HG03442 (cell line): ENCODE measurements at regions not wholly inside any gene's neighbourhood (a gene's known extent, or its start where the extent isn't known, plus 50 kb on each side); places are given as distances from the start of the nearest gene placed in this dataset.

ENCODE experiments used
- ATAC-seq: cut with Tn5 transposase; IDR thresholded peaks from one replicate; pipeline ENCODE4 v1.9.1; 2021; ENCODE audit warnings: mild to moderate bottlenecking, moderate library complexity; ENCODE audit not compliant: unreplicated experiment

DNA sequence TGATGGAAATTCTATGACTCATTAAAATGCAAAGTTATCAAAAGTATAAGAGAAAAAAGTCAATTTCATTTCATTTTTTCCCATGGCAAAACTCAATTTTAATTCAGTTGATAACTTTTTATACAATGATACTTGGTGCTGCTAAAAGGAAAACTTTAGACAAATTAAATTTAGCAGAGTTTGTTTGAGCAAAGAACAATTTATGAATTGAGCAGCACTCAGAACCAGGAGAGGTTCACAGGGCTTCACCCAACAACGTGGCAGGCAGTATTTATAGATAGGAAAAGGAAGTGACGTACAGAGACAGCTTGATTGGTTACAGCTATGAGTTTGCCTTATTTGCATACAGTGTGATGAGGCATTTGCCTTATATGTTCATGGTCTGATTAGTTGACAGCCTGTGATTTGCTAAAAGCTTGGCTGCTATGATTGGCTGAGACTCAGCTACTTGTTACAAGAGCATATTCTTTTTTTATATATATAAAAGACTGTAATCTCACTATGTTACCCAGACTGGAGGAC lies 157.2 kb upstream of the CELF2 start:
- ATAC-seq: no peak

DNA sequence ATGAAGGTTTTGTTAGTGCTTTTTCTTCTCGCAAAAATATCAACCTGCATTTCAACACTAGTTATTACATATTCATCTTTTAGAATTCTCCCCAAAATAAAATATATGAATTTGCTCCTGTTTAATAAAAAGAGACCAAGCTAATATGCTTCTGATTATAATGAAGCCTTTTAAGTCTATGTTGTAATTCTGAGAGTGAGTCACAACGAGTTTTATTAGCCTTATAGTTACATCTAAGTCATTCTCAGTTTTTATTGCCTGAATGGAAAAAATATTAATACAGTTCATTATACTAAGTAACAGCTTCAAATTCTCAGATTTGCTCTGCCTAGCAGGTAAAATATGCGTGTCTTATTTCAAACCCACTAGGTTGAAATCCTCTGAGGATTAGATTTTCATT lies 152.4 kb upstream of the CELF2 start:
- no peak for ATAC-seq

DNA sequence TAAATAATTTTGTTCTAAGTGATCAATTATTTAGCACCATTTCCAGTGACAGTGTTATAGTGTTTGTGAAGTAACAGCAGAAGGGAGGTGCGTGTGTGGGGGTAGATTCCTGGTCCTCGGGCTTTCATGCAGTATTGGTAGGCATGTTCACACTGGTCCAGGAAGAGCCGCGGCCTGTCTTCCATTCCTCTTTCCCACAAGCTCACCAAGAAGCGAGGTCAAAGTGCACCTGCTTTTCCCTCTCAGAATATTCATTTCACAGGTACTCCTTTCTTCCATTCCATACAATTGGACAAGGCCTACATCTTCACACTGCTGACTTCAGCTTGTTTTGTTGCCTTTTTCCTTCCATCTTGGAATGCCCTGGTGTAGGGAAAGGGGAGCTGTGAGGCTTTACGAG lies 151.8 kb upstream of the CELF2 start:
- ATAC-seq: no peak

DNA sequence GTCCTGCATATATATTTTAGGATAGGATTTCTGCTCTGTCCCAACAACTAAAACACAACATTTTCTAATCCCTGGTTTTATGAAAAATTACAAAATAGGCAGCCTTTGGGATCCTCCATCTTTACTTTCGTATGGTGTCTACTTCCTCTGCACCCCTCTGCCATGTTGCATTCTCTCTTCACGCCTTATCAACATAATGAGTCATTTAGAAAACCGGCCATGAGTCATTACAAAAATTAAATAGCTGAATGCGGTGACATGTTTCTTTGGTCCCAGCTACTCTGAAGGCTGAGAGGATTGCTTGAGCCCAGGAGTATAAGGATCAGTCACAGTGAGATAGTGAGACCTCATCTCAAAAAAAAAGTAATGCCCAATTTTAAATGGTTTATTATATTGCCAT lies 148.1 kb upstream of the CELF2 start:
- peak; percentile 91 for ATAC-seq

DNA sequence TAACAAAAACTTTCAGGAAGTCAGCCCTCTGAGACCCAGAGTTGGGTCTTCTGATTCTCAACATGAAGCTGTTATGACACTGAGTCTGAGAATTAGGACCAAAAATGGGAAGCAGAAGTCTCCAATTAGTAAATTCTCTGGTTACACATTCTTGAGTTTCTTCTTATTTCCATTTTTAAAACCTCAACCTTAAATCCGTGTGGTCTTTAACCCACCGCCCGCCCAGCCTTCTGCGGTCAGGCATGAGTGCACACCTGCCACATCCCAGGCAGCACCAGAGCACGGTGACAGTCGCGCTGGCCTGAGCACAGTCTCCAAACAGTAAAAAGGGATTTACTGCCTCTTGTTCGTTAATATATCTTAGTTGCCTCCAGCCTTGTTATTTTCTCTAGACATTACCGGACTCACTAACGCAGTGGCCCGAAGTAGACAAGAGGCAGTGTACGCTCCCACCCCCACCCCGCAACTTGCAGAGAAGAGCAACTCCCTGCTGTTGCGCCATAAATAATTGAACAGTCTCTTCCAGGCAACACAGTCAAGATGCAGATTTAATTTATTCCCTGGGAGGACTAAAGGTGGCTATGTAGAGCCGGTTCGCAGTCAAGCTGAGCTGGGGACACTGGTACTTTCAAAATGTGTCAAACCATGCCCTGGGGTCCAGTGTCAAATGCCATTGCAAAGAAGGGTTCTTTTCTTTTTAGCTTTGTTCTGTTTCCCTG lies 147.0 kb upstream of the CELF2 start:
- ATAC-seq: peak; percentile 51

DNA sequence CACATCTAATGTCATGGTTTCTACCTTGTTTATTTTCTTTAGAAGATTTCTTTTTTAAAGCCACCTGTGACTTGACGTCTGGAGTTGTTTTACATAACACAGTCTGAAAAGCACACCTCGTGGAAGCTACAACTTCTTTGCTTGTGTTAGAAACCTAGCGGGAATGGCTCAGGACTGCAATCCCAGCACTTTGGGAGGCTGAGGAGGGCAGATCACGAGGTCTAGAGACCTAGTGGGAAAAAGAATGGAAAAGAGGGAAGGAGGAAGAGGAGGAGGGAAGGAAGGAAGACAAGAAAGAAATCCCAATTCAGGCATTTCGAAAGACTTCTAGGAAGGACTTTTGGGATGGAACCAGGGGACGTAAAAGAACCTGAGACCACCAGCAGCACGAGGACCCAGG lies 146.3 kb upstream of the CELF2 start:
- ATAC-seq: no peak

DNA sequence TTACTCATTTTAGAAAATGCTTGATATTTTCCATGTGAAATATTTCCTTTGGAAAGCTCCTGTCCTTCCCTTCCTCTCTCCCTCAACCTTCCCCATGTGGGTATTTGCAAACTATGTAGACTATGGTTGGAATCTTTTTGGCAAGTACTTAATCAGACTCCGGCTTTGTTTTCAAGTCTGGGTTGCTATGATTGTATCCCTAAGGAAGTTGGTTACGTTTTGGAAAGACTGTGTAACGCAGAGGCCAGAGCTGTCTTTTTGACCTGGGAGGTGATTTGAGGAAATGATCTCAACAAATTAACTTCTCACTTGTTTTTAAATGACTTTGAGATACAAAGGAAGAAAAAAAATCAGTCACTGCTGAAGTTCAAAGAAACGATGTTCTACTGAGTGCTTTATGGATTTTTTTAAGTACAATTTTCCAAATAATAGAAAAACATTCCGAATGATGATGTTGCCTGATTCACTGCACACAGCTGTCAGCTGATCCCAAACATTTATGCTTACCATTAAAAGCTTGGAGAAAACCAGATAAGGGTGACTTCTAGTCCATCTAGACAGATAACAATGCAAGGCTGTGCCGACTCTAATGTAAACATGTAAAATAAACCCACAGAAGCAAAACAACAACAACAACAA lies 145.5 kb upstream of the CELF2 start:
- no peak for ATAC-seq

DNA sequence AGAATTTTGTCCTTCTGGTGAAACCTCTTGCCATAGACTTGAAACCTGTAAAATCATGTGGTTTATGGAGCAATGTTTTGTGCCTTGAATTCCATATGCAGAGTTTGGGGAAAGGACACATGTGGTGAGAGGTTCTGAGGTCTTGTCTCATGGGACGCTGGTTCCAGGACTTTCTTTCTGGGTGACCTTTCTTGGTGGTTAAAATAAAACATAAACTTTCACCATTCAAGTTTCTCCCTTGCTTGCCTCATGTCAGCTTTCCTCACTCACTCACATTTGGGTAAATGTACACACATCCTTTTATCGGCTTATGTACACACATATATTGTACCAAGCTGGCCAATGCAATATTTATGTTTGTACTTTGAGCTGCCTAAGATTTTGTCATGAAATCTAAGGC lies 144.9 kb upstream of the CELF2 start:
- ATAC-seq: no peak

DNA sequence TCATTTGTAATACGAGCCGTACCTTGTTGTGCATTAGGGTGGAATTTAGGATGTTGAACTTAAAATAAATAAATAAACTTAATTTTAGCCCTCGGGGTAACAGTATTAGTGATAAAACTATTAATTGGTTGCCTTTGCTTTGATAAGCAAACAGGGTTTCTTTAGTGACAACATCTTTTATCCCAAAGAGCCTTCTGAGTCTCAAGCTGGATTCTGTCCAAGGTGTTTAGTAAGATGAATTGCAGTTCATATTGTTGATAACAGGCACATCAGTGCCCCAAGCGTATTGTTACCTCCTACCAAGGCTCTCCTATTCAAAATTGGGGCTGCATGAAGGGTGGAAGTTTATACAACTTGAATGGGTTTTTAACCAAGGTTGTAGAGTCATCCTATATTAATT lies 144.4 kb upstream of the CELF2 start:
- ATAC-seq: no peak

DNA sequence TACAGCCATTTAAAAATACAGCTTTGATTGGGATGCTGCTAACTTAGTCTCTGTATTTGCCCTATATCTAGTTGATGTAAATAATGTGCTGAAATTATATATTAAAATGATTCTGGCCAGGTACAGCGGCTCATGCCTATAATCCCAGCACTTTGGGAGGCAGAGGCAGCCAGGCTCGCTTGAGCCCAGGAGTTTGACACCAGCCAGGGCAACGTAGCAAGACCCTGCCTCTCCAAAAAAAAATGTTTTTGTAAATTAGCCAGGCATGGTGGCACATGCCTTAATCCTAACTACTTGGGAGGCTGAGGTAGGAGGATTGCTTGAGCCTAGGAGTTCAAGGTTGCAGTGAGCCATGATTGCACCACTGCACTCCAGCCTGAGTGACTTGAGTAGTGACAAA lies 143.8 kb upstream of the CELF2 start:
- no peak for ATAC-seq

DNA sequence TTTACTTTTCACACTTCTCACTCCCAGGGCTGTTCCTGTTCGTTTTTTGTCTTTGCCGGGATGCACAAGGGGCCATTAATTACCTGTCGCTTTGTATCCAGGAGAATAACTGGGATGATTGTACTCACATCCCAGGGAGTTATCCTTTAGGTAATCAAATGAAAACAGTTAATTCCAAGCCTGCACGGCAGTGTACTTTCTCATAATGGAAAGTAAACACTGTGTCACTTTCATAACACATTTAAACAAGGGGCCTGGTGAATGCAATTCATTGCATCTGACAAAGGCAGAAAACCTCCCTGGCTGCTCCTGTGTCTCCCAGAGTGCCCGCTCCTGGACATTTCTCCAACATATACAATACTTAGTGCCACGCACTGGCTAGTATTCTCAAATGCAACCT lies 138.7 kb upstream of the CELF2 start:
- ATAC-seq: no peak

DNA sequence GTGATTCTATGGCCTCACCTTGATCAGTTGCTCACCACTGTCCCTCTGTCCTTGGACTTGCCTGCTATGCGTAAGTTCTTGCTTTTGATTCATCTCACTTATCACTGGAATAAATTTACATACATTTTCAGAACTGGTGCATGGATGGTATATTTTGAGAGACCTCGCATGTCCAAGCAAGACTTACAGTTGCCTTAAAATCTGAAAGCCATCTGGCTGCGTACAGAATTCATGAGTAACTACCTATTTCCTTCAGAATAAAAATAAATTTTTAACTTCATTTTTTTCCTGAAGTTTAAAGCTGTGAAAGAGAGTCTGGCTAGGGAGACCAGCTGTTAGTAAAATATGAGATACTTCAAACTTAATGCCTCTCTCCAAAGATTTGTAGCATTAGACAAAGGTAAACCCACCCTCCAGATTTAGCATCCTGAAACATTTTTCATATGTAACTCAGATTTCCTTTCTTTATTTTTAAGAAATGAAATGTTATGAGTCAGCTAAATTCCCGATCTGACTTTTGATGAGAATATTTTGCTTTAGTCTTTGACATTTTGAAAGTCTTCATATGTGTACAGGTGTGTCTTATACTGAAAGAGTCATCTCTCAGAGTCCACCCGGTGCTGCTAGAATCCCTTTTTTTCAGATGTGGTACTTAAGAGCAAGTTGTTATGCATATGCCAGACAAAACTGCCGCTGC lies 136.4 kb upstream of the CELF2 start:
- no peak for ATAC-seq

DNA sequence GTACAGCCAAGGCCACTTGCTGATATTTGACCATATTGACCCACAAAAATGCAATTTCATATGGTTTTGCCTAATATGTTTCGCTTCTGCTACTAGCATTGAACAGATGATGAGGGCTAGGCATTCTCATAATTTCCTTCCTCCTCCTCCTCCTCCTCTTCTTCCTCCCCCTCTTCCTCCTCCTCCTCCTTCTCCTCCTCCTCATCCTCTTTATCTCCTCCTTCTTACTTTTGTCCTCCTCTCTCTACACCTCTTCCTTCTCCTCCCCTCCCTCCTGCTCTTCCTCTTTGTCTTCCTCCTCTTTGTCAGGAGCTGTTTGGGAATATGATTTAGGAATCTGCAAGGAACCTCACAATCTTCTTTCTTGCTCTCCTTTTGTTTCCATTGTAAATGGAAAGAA lies 133.9 kb upstream of the CELF2 start:
- ATAC-seq: no peak

DNA sequence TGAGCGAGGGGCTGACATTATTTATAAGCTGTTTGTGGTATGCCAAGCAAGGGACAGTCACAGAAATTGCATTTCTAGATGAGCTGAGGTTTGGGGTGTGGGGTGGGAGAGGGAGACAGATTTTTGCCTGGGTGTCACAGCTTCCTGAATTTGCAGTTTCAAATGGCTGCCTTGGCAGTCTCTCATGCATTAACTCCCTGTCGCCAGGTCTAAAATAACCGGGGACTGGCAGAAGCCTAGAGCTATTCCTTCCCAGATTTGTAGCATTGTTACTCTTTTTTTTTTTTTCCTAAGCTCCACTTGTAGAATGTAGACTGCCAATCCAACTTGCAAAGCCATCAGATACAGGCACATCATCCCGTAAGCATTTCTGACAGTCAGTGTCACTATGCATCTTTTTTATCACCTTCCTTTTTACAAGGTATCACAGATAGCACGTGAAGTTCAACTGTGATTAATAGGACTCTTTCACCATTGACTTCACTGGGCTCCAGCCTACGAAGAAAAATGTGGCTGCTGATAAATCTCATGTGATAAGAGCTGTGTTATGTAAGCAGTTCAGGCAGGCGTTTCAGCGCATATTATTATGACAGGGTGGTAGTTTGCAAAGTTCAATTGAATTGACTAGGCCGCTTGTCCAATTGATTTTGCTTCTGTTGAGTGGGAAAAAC lies 130.7 kb upstream of the CELF2 start:
- no peak for ATAC-seq

DNA sequence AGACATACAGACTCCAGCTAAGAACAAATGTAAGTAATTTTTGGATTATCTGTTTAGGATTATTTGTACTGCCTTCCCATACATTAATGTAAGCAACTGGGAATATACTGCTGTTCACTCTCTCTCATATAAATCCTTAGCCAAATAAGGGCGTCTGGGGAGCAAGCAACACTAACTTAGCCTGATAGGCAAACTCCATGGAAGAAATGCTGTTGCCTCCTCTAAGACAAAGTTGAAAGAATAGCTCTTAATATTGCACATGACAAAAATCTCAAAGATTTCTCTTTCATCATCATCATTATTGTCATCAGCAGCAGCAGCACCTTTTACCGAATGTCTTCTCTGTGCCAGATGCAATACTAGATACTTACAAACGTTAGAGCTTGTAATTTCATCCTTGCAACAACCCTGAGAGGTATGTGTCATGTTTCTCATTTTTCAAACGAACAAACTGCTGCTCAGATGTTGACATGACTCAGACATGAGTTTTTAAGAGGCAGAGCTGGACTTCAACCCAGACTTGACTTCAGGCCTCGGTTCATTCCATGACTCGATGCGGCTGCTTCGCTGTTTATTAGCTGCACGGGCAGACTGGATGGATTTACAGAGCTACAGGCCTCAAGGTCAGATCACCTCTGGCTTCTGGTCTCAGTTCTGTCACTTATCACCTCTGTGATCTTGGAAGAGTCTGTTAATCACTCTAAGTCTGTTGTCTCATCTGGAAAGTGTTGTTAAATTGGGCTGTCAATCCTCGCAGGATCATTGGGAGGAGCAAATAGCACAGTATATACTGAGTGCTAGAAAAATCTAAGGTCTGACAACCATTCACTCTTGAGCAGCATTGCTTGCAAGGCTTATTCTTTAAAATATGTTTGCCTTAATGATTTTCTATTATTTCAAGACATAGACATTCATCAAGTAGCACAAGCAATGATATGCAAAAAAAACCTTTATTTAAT lies 126.3 kb upstream of the CELF2 start:
- no peak for ATAC-seq

DNA sequence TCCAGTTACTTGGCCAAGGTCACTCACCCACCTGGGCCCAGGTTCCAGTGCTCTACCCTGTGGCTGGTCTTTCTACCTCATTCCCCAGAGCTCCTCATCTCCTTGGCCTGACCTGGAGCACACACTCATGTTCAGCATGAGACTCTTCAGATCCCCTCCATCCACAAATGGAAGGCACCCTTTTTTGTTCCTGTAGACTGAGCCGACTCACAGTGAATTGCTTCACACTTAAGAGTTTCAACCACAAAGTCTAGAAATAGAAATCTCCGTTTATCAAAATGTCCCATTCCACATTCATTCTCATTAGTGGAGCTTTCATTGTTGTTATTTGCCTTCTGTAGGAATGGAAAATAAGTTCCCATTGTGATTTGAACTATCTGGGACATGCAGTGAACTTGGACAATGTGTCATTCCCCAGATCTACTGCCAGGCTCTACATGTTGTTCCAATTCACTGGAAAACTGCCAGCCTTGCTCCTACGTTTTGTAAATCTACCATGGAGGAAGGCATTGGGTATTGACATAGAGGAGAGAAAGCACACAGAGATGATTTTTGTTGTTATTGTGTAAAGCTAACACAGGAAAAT lies 125.3 kb upstream of the CELF2 start:
- ATAC-seq: no peak

DNA sequence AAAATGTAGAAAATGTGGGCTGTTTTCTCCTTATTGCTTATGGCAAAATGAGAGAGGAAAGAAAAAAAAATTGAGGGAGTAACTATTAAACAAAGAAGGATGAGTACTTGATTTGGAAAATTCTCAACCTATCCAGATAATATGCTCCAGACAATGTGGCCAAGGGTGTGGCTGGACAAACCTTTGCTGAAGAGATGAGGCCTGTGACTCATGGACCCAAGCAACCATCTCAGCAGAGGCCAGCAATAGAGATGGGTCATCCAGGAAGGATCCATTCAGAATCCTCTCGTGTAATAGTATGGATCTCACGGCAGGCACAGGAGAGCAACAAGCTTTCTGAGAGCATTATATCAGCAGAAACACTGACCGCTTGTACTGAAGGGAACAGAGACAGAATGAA lies 120.3 kb upstream of the CELF2 start:
- ATAC-seq: no peak

DNA sequence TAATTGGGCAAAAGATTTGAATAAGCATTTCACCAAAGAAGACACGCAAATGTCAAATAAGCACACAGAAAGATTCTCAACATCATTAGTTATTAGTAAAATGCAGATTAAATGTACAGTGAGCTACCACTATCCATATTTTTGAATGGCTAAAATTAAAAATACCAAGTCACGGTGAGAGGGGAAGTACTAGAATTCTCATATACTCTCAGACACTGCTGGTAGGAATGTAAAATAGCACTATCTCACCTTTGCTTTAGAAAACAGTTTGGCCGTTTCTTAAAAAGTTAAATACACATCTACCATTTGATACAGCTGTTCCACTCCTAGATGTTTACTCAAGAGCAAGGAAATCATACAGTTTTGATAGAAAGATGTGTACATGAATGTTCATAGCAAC lies 115.8 kb upstream of the CELF2 start:
- ATAC-seq: no peak

DNA sequence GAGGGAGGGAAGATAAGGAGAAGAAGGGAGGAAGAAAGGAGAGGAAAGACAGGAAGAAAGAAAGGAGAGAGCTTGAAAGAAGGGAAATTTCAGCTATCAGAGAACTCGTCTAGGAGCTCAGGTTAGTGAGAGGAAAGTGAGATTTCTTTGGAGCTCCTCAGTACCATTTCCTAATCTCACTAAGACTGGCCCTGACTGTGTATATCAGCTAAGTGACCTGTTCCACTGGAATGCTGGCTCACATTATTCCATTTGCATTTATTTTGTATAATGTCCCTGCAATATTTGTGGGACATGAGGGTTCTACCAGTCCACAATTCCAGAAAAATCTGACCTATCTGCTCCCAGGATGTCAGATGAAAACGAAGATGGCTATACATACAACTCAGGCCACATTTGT lies 114.7 kb upstream of the CELF2 start:
- no peak for ATAC-seq

DNA sequence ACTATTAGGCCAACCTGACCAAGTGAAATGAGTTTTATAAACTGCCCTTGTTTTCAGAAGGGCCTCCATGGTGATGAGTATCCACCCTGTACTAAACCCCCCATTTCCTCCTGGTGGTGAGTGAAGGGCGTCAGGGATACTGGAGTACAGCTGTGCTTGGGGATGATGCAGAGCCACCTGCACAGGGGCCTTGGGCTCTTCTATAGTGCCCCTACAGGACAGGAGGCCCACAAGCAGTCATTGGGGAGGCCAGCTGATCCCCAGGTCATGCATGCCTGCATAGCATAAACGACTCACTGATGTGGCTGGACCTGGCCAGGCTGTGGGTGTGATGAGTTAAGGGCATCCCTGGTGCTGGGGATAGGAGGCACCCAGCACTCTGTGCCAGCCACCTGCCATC lies 114.1 kb upstream of the CELF2 start:
- ATAC-seq: no peak
